ENCODE measurements at regions not wholly inside any gene's neighbourhood (a gene's known extent, or its start where the extent isn't known, plus 50 kb on each side); places are given as distances from the start of the nearest gene placed in this dataset.

- no peak for DNase-seq
Observed at GRCh38 chr2:188720811-188721605, 253.2 kb upstream of the COL3A1 start.

- DNase-seq = no peak
Observed at GRCh38 chr2:188721784-188722183, 252.4 kb upstream of the COL3A1 start.

DNA sequence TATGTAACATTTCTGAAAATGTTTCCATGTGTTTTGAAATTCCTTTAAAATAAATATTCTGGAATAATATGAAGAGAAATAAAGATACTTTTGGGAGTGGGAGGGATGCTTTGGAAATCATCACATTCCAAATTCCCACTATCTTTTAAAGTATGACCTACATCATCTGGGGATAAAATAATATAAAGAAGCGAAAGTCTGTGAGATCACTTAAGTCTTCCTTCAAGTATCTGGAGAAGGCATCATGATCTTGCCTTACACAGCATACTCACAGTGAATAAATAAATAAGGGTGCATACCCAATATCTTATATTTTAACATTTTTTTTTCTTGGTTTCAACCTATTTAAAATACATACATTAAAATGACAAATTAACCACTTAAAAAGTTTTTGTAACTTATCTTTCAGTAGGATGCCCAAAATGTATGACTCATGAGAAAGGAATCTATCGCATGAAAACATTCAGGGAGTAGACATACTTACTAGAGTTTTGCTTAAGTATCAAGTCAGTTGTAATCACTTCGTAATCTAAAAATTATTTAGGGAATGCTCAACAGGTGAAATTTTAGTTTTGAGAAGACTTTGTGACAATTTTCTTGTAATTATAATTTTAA, 248.3 kb upstream of the COL3A1 start:
- DNase-seq = no peak

DNA sequence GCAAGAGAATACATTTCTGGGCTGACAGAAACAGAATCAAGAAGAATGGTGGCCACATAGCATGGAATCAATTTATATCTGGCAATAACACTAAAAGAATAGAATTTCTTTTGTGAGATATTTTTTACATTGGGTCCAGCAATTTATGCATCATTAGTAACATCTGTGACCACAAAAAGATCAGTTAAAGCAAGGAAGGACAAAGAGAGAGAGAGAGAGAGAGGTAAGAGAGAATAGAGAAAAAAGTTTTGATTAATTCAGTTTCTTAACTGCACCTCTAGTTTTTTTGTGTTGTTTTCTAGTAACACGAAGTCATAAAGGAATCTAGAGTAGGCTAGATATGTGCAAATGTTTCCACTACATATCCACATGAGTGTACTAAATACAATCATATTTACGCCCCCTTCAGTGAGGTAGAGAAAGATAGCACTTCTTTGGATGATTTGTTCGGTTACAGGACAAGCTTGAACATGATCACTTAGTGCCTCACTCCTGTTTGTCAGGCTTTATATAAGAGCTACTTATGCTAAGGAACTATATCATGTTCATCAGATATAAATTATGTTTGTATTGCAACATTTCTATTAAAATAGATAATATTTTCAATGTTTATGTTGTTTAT, 247.4 kb upstream of the COL3A1 start:
- peak; percentile 10 for DNase-seq

GRCh38 chr2:188727846-188728245, 246.3 kb upstream of the COL3A1 start:
- DNase-seq = no peak

- no peak for DNase-seq
Observed at GRCh38 chr2:188734691-188735090, 239.5 kb upstream of the COL3A1 start.

- no peak for DNase-seq
Observed at GRCh38 chr2:188746727-188747126, 227.4 kb upstream of the COL3A1 start.

DNA sequence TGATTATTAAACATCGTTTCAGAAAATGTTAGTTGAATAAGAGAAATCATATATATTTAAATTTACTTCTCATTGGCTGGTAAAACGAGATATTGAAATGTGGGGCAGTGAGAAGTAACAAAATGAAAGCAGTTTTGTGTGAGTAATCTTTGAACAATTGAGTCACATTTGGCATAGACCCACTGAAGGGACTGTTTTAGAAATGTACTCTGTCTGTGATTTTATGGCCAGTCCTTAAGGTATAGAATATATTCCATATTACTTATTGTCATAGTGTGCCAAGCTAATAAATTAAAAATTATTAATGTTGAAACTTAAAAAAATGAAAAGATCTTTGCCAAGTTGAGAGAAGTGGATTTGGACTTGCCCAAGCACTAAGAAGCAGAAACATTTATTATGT, 222.4 kb upstream of the COL3A1 start:
- no peak for DNase-seq

DNA sequence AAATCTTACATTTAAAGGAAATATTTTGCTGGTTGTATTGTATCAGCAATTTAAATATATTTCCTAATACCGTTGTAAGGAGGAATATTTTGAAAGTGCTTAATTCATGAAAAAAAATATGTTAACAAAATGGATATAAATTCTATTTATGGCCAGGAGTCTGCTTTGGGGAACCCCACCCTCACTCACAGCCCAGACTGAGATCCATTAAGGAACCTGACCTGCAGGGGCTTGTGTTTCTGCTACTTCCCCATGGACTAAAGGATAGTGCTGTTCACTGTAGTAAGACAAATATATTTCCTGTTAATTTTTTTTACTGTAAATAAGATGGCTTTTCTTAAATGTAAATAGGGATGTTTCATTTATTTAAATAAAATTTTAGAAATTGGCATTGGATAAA, 221.9 kb upstream of the COL3A1 start:
- no peak for DNase-seq

DNA sequence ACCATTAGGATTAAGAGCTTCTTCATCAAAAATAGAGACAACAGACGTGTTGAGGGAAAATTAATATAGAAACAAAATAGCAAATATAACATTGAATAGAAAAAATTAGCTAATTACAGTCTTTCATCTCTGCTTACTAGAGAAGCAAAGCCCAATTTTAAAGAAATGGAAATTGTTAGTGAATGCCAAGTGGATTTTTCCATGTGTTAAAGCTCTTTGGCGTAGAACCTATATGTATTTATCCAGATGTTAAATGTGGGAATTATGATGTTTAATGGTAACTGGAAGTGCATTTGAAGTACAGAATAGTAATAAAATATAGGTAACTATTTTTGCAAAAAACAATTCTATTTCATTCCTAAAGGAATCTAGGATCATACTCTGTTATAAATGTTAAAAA, 212.0 kb upstream of the COL3A1 start:
- no peak for DNase-seq

GRCh38 chr2:188765522-188766470, 208.4 kb upstream of the COL3A1 start:
- peak; percentile 4 for DNase-seq

DNA sequence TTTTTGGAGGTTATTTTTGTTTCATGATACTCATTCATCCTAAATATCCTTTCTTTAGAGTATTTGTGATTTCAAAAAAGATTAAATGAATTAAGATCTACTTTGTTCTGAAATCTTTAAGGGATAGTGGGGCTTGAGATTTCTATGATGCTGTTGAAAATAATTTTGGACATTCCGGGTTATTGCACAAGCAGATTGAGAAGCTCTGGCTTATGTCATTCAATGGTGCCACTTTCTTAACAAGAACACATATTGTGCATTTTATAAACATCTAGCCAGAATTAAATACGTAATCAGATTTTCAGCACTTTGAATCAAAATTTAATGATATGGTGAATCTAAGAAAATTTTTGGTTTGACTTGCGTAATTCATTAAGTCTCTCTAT, 207.7 kb upstream of the COL3A1 start:
- DNase-seq = no peak

GRCh38 chr2:188767176-188767575, 207.0 kb upstream of the COL3A1 start:
- DNase-seq = no peak

- DNase-seq = no peak
Observed at GRCh38 chr2:188770296-188770695, 203.9 kb upstream of the COL3A1 start.

GRCh38 chr2:188773075-188773474, 201.1 kb upstream of the COL3A1 start:
- DNase-seq = peak; percentile 80

GRCh38 chr2:188776634-188777033, 197.5 kb upstream of the COL3A1 start:
- DNase-seq = no peak

DNA sequence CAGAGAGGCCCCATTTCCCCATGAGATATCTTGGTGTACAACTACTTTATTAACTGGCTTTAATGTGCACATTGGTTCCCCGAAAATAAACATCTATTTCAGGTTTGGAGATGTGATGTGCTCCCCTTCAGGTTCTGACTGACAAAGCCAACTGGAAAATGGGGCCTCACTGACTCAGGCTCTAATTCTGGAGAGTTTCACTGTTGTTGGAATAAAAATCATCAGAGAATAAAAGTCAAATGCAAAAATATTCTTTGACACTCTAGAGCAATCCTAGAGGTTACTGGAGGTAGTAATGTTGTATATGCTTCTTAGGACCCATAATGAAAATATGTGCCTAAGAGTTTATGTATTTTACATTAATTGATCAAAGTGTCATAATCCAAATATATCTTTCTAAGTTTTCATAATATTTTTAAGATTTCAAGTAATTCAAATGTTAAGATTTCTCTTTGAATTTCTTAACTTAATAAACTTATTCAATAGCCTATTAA, 189.9 kb upstream of the COL3A1 start:
- DNase-seq = no peak

- DNase-seq = no peak
Observed at GRCh38 chr2:188785061-188785460, 189.1 kb upstream of the COL3A1 start.

- no peak for DNase-seq
Observed at GRCh38 chr2:188785490-188785889, 188.7 kb upstream of the COL3A1 start.

GRCh38 chr2:188786368-188786841, 187.8 kb upstream of the COL3A1 start:
- no peak for DNase-seq

DNA sequence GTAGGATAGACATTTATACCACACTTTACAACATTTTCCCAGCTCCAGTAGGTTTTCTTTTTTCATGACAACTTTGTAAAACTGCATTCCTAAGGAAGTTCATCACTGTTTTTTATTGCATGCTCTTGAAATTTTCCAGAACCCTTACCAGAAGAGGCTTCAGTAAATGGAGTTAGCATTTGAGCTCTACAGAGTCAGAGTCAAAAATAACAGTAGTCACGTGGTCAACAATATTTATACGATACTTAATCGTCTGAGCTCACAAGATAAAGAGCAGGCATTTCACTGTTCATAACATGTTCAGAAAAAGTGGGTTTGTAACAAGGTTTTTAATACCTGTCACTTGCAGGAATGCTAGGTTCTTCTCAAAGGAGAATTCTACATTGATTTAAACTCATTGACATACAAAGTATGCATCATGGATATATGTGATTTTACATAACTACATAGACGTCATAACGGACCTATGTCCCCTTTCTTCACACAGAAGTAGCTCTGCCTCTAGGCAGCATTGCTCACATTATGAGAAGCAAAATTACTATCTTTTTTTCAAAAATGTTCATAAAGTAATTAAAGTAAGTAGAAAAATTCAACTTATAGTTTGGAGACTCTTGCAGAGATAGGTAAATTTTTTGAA, 187.0 kb upstream of the COL3A1 start:
- no peak for DNase-seq

DNA sequence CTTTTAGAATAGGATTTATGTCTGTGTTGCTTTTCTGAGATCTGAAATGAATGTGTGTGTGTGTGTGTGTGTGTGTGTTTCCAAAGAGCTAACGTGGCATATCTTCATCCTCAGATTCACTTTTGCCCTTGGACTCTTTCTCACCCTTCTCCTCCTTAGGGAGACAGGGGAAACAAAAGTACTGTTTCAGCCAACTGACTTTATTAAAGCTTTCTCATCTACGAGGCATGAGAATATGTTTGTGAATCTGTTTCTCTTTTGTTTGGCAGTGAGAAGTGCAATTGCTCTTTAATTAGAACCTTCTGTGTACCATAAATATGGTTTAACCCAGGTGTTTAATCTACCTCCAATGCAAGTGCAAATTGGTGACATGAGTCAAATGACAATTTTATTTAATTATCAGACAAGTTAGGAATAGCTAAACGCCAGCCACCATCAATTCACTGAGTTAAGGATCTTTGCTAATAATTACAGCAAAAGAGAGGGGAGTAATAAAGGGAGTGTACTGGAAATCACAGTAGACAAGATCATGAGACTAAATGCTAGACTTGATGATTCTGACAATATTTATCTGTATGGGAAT, 186.4 kb upstream of the COL3A1 start:
- no peak for DNase-seq
